IMR-90 (cell line): ENCODE measurements at regions not wholly inside any gene's neighbourhood (a gene's known extent, or its start where the extent isn't known, plus 50 kb on each side); places are given as distances from the start of the nearest gene placed in this dataset.

Source experiments
- ATAC-seq: fragments of 200-7000 bp; cut with Tn5 transposase; 2 replicates; pipeline ENCODE4 v1.9.1; 2020; ENCODE audit warnings: low read depth, mild to moderate bottlenecking, moderate library complexity
- BruUV-seq: library from RNA; stranded (reverse); fragments of 400-500 nt; replicated peaks from 2 replicates; lab custom pipeline; 2021; lab: Mats Ljungman, UMichigan
- CTCF ChIA-PET: fragments of 300-600 bp; formaldehyde crosslinking; extraction: SDS; loops from one replicate; lab custom pipeline; 2021; ENCODE audit warnings: antibody characterized with exemption; lab: Yijun Ruan, JAX
- POLR2A ChIA-PET: fragments of 300-600 bp; sonication (Branson Sonifier 250); formaldehyde crosslinking; loops from one replicate; lab custom pipeline; 2022; ENCODE audit warnings: antibody characterized with exemption; ENCODE audit not compliant: unreplicated experiment; lab: Charles Lee
- DNase-seq: peaks from one replicate; pipeline ENCODE4 v3.0.0; 2013
- H2AFZ ChIP-seq: replicated peaks from 2 replicates; pipeline ENCODE3; 2013; ENCODE audit warnings: low read length, mild to moderate bottlenecking; ENCODE audit not compliant: poor library complexity
- H2AK5ac ChIP-seq: 2 replicates; pipeline ENCODE4 v1.6.1; 2013; ENCODE audit warnings: low read depth, low read length, inconsistent platforms
- H2AK9ac ChIP-seq: replicated peaks from 2 replicates; pipeline ENCODE3; 2013; ENCODE audit warnings: mild to moderate bottlenecking, low read depth, low read length, moderate library complexity; ENCODE audit not compliant: poor library complexity
- H2BK120ac ChIP-seq: 2 replicates; pipeline ENCODE4 v1.6.1; 2013; ENCODE audit warnings: low read depth, low read length, inconsistent platforms
- H2BK15ac ChIP-seq: 3 replicates; pipeline ENCODE4 v1.6.1; 2013; ENCODE audit warnings: low read depth, low read length, inconsistent platforms
- H2BK20ac ChIP-seq: 2 replicates; pipeline ENCODE4 v1.6.1; 2013; ENCODE audit warnings: low read depth, mild to moderate bottlenecking, inconsistent platforms, low read length, moderate library complexity
- H2BK5ac ChIP-seq: 2 replicates; pipeline ENCODE4 v1.6.1; 2013; ENCODE audit warnings: mild to moderate bottlenecking, low read depth, low read length, inconsistent platforms; ENCODE audit not compliant: poor library complexity, severe bottlenecking
- H3K14ac ChIP-seq: replicated peaks from 2 replicates; pipeline ENCODE4 v1.6.1; 2013; ENCODE audit warnings: low read depth, low read length, inconsistent platforms
- H3K18ac ChIP-seq: 2 replicates; pipeline ENCODE4 v1.6.1; 2013; ENCODE audit warnings: low read depth, low read length, control low read depth
- H3K23ac ChIP-seq: 2 replicates; pipeline ENCODE4 v1.6.1; 2013; ENCODE audit warnings: low read depth, low read length, inconsistent platforms
- H3K27ac ChIP-seq: 2 replicates; pipeline ENCODE4 v1.5.1; 2013; ENCODE audit warnings: mild to moderate bottlenecking, control low read depth, low read length; ENCODE audit not compliant: insufficient read depth
- H3K27me3 ChIP-seq: 2 replicates; pipeline ENCODE4 v1.6.1; 2013; ENCODE audit warnings: low read length; ENCODE audit not compliant: control insufficient read depth, insufficient read depth
- H3K36me3 ChIP-seq: 2 replicates; pipeline ENCODE4 v1.6.1; 2013; ENCODE audit warnings: low read length, mixed read lengths; ENCODE audit not compliant: control insufficient read depth, insufficient read depth
- H3K4ac ChIP-seq: 2 replicates; pipeline ENCODE4 v1.6.1; 2013; ENCODE audit warnings: low read depth, low read length, inconsistent platforms
- H3K4me1 ChIP-seq: 2 replicates; pipeline ENCODE4 v1.6.1; 2013; ENCODE audit warnings: low read length, mixed read lengths; ENCODE audit not compliant: control insufficient read depth, insufficient read depth
- H3K4me2 ChIP-seq: 2 replicates; pipeline ENCODE4 v1.6.1; 2013; ENCODE audit warnings: low read depth, mild to moderate bottlenecking, control low read depth, low read length, moderate library complexity
- H3K4me3 ChIP-seq: 2 replicates; pipeline ENCODE4 v1.5.1; 2013; ENCODE audit warnings: low read depth, mild to moderate bottlenecking, control low read depth, low read length, moderate library complexity; ENCODE audit not compliant: insufficient read depth
- H3K56ac ChIP-seq: 2 replicates; pipeline ENCODE4 v1.6.1; 2013; ENCODE audit warnings: low read length, inconsistent platforms; ENCODE audit not compliant: insufficient read depth; ENCODE audit errors: extremely low read depth
- H3K79me1 ChIP-seq, 2 experiments: 2 replicates each; pipeline ENCODE4 v1.6.1; 2013; ENCODE audit warnings: low read length in 2 of 2, inconsistent platforms in 1 of 2, low read depth in 1 of 2
- H3K9ac ChIP-seq: 2 replicates; pipeline ENCODE4 v1.6.1; 2013; ENCODE audit warnings: low read depth, low read length, control low read depth
- H3K9me1 ChIP-seq: 2 replicates; pipeline ENCODE4 v1.6.1; 2013; ENCODE audit warnings: low read length, inconsistent platforms; ENCODE audit not compliant: insufficient read depth
- H3K9me3 ChIP-seq: 2 replicates; pipeline ENCODE4 v1.6.1; 2013; ENCODE audit warnings: low read length; ENCODE audit not compliant: control insufficient read depth, insufficient read depth
- H4K20me1 ChIP-seq: 2 replicates; pipeline ENCODE4 v1.6.1; 2013; ENCODE audit warnings: low read length, inconsistent platforms; ENCODE audit not compliant: insufficient read depth
- H4K5ac ChIP-seq: 2 replicates; pipeline ENCODE4 v1.6.1; 2013; ENCODE audit warnings: mild to moderate bottlenecking, low read depth, low read length, control low read depth
- H4K8ac ChIP-seq, 2 experiments: 2 replicates each; pipeline ENCODE4 v1.6.1; 2013; ENCODE audit warnings: low read depth in 2 of 2, low read length in 2 of 2, control low read depth in 1 of 2, inconsistent platforms in 1 of 2
- H4K91ac ChIP-seq: 2 replicates; pipeline ENCODE4 v1.6.1; 2013; ENCODE audit warnings: low read depth, low read length, inconsistent platforms; ENCODE audit not compliant: insufficient read depth
- MAZ ChIP-seq: IDR thresholded peaks from 2 replicates; pipeline ENCODE4 v1.6.1; 2012; ENCODE audit warnings: low read depth, mild to moderate bottlenecking, low read length, improper control_type of control experiment, moderate library complexity, borderline replicate concordance
- POLR2A ChIP-seq: IDR thresholded peaks from 2 replicates; pipeline ENCODE4 v1.6.1; 2012; ENCODE audit warnings: mild to moderate bottlenecking, low read depth, low read length
- RAD21 ChIP-seq: IDR thresholded peaks from 2 replicates; pipeline ENCODE4 v1.6.1; 2012; ENCODE audit warnings: low read length, improper control_type of control experiment
- WGBS, 2 experiments: methylation state at CpG; one replicate each; pipeline versions ENCODE4 v1.1.5 to v1.1.7; 2013; ENCODE audit warnings: missing lambda C conversion rate in 2 of 2; ENCODE audit not compliant: insufficient read length in 1 of 2; ENCODE audit errors: extremely low coverage in 2 of 2; 5-methylcytosine and 5-hydroxymethylcytosine counted together
- dilution Hi-C: fragments of 300-500 bp; cut with HindIII; formaldehyde crosslinking; loops from one replicate; pipeline ENCODE4 v1.14.3; 2018; ENCODE audit warnings: low sequenced_read_pairs; ENCODE audit not compliant: unreplicated experiment
- in situ Hi-C: fragments of 300-500 bp; cut with MboI; formaldehyde crosslinking; loops from 3 replicates; pipeline ENCODE4 v1.14.3; 2019; ENCODE audit warnings: low sequenced_read_pairs, inconsistent platforms, mixed read lengths
- intact Hi-C: fragments of 100-400 bp; cut with micrococcal nuclease; formaldehyde crosslinking; loops from 2 replicates; pipeline ENCODE4 v1.10.0; 2022
- TF ChIP-seq, protein P1 (sequence below): fragments of 150-350 bp; IDR thresholded peaks from 2 replicates; pipeline ENCODE4 v1.6.1; 2017; ENCODE audit warnings: mild to moderate bottlenecking, antibody characterized with exemption, low read length, low read depth

DNA sequence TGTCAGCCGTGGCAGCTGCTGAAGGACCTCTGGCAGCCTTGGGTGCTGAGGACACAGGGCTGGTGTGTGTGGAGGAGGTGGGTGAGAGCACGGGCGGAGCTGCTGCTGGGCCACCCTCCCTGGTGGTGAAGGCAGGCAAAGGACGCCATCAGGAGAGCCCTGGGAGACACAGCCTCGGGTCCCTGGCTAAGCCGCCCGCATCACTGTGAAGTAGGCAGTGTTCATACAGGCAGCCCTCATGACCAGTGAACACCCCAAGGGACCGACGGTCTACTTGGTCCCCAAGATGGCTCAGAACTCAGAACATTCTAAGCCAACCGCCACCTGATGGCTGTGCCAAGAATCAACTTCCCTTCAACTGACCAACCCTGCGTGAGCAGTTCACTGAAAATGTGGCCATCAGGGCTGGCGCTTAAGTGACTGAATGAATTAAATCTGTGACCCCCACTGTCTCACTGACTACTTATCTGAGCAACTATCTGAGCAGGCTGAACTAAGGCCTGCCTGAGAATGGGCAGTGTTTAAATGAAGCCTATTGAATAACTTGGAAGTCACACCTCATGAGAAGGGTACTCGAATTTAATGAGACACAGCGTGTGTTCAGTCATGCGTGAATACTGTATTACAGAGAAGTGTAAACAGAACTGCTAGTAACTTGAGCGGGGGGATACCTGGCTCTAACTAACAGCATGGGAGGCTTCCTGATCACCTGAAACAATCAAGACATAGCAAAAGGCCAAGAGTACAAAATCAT, 54.7 kb upstream of the SIMC1 start:
- Histone ChIP-seq H3K56ac (no peak overlapping the region), H2AK9ac (no peak overlapping the region), H3K79me1 (no peaks in the 10 kb centered on the region), H3K4me3 (no peak overlapping the region), H3K4me1 (peaks cover 7% of the 10 kb centered on the region; the same call in 1 of the 2 replicates), H4K91ac (no peak overlapping the region), H2AK5ac (no peak overlapping the region), H4K8ac (no peak overlapping the region), H3K27ac (no peak overlapping the region), H3K27me3 (peaks cover 1% of the 10 kb centered on the region; the same call in 1 of the 2 replicates), H3K4ac (no peak overlapping the region), H3K9me3 (no peaks in the 10 kb centered on the region; the same call in 1 of the 2 replicates), H4K5ac (no peak overlapping the region), H3K9ac (no peak overlapping the region), H4K20me1 (no peaks in the 10 kb centered on the region), H3K9me1 (no peaks in the 10 kb centered on the region), H3K14ac (no peak overlapping the region), H3K23ac (no peak overlapping the region), H2BK120ac (no peak overlapping the region), H3K4me2 (no peak overlapping the region), H3K18ac (no peak overlapping the region), H2BK20ac (no peak overlapping the region), H2BK15ac (no peak overlapping the region), H2AFZ (no peak overlapping the region), H2BK5ac (no peak overlapping the region), H3K36me3 (no peaks in the 10 kb centered on the region)
- 89% methylated on average over 4 of the region's 16 CpGs; no CpG with 5 or more reads in 1 of the 2 experiments for WGBS, 2 experiments
- TF ChIP-seq MAZ (no peak), POLR2A (no peak), RAD21 (no peak)
- TF ChIP-seq, protein P1, sequence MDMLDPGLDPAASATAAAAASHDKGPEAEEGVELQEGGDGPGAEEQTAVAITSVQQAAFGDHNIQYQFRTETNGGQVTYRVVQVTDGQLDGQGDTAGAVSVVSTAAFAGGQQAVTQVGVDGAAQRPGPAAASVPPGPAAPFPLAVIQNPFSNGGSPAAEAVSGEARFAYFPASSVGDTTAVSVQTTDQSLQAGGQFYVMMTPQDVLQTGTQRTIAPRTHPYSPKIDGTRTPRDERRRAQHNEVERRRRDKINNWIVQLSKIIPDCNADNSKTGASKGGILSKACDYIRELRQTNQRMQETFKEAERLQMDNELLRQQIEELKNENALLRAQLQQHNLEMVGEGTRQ: no peak
- BruUV-seq: no TSS peak
- ATAC-seq: no peak
- POLR2A ChIA-PET: no interaction called here
- dilution Hi-C loops (no loop called here), in situ Hi-C loops (no loop called here), intact Hi-C loops (no loop called here)
- no peak for DNase-seq
- CTCF ChIA-PET: no interaction called here
